CD14-positive monocyte (primary cell): ENCODE measurements at regions not wholly inside any gene's neighbourhood (a gene's known extent, or its start where the extent isn't known, plus 50 kb on each side); places are given as distances from the start of the nearest gene placed in this dataset.

Experiments used
- DNase-seq, 3 donors: peaks; one replicate each; pipeline ENCODE4 v3.0.0-alpha.2; 2011 to 2022
- H2AFZ ChIP-seq: 2 replicates; pipeline ENCODE4 v1.6.0; 2012; ENCODE audit warnings: mild to moderate bottlenecking, low read depth, low read length, inconsistent platforms; ENCODE audit not compliant: insufficient read depth, poor library complexity, severe bottlenecking
- H3K27ac ChIP-seq, 2 donors: 1 replicate in 1 of 2; 2 replicates in 1 of 2; pipeline ENCODE4 v1.5.1; 2012 to 2013; ENCODE audit warnings: low read length in 2 of 2, control low read depth in 1 of 2, inconsistent platforms in 1 of 2, low read depth in 1 of 2, mild to moderate bottlenecking in 1 of 2
- H3K27me3 ChIP-seq, 2 donors: one replicate each; pipeline versions ENCODE4 v1.6.0 to v1.6.1; 2011 to 2013; ENCODE audit warnings: low read length in 2 of 2; ENCODE audit not compliant: control insufficient read depth in 2 of 2, insufficient read depth in 2 of 2
- H3K36me3 ChIP-seq, 2 donors: replicated peaks in 1 of 2; 1 replicate in 1 of 2; 2 replicates in 1 of 2; pipeline versions ENCODE4 v1.5.1 to v1.6.1; 2012 to 2013; ENCODE audit warnings: low read length in 2 of 2, control low read depth in 1 of 2, inconsistent platforms in 1 of 2, mild to moderate bottlenecking in 1 of 2; ENCODE audit not compliant: insufficient read depth in 2 of 2, control insufficient read depth in 1 of 2
- H3K4me1 ChIP-seq, 2 donors: 1 replicate in 1 of 2; 2 replicates in 1 of 2; pipeline versions ENCODE4 v1.5.1 to v1.6.1; 2012 to 2013; ENCODE audit warnings: low read length in 2 of 2, control low read depth in 1 of 2, inconsistent platforms in 1 of 2, mild to moderate bottlenecking in 1 of 2, moderate library complexity in 1 of 2; ENCODE audit not compliant: insufficient read depth in 2 of 2, control insufficient read depth in 1 of 2
- H3K4me2 ChIP-seq: replicated peaks from 2 replicates; pipeline ENCODE3; 2012; ENCODE audit warnings: low read length, moderate library complexity, mild to moderate bottlenecking; ENCODE audit not compliant: poor library complexity, severe bottlenecking; ENCODE audit errors: extremely low read depth
- H3K4me3 ChIP-seq, 3 experiments: fragments of 200-600 bp in 1 of 3; sonication (generic) in 1 of 3; replicated peaks in 1 of 3; 1 replicate in 2 of 3; 2 replicates in 1 of 3; pipeline ENCODE4 v1.5.1; 2011 to 2013; ENCODE audit warnings: low read length in 3 of 3, mild to moderate bottlenecking in 3 of 3, control low read depth in 2 of 3, low read depth in 2 of 3, inconsistent platforms in 1 of 3, moderate library complexity in 1 of 3
- H3K79me2 ChIP-seq: 2 replicates; pipeline ENCODE4 v1.6.0; 2012; ENCODE audit warnings: mild to moderate bottlenecking, control low read depth, inconsistent platforms, low read length, moderate library complexity; ENCODE audit not compliant: insufficient read depth
- H3K9ac ChIP-seq: 2 replicates; pipeline ENCODE4 v1.6.0; 2017; ENCODE audit warnings: low read length, mild to moderate bottlenecking; ENCODE audit not compliant: insufficient read depth, poor library complexity, severe bottlenecking
- H3K9me3 ChIP-seq, 2 donors: replicated peaks in 1 of 2; 1 replicate in 1 of 2; 2 replicates in 1 of 2; pipeline versions ENCODE4 v1.5.1 to v1.6.1; 2012 to 2013; ENCODE audit warnings: low read length in 2 of 2, control low read depth in 1 of 2; ENCODE audit not compliant: control insufficient read depth in 1 of 2, insufficient read depth in 1 of 2
- H4K20me1 ChIP-seq: 2 replicates; pipeline ENCODE4 v1.6.0; 2012; ENCODE audit warnings: mild to moderate bottlenecking, low read length, control low read depth, moderate library complexity; ENCODE audit not compliant: insufficient read depth
- H3K27ac Mint-ChIP-seq, 7 donors: one replicate each; pipeline ENCODE4 v1.8.0; 2020; ENCODE audit warnings: mild to moderate bottlenecking in 7 of 7, mixed read lengths in 7 of 7, moderate library complexity in 6 of 7, inconsistent platforms in 2 of 7
- H3K27me3 Mint-ChIP-seq, 3 donors: one replicate each; pipeline ENCODE4 v1.8.0; 2021 to 2022; ENCODE audit warnings: low read depth in 3 of 3, mild to moderate bottlenecking in 3 of 3, mixed read lengths in 3 of 3, moderate library complexity in 3 of 3, inconsistent platforms in 1 of 3
- H3K36me3 Mint-ChIP-seq, 2 donors: one replicate each; pipeline ENCODE4 v1.8.0; 2020; ENCODE audit warnings: mixed read lengths in 2 of 2, inconsistent platforms in 1 of 2, mild to moderate bottlenecking in 1 of 2
- H3K4me1 Mint-ChIP-seq: one replicate; pipeline ENCODE4 v1.8.0; 2020; ENCODE audit warnings: mild to moderate bottlenecking, mixed read lengths
- H3K4me3 Mint-ChIP-seq, 2 donors: one replicate each; pipeline ENCODE4 v1.8.0; 2020; ENCODE audit warnings: mild to moderate bottlenecking in 2 of 2, mixed read lengths in 2 of 2, moderate library complexity in 1 of 2
- H3K9me3 Mint-ChIP-seq, 7 donors: one replicate each; pipeline ENCODE4 v1.8.0; 2020 to 2022; ENCODE audit warnings: mixed read lengths in 7 of 7, mild to moderate bottlenecking in 6 of 7, moderate library complexity in 6 of 7, inconsistent platforms in 2 of 7
- WGBS: methylation state at CpG from one replicate; pipeline ENCODE4 v1.1.5; 2013; ENCODE audit warnings: missing lambda C conversion rate; ENCODE audit not compliant: insufficient coverage; 5-methylcytosine and 5-hydroxymethylcytosine counted together
- intact Hi-C, 2 donors: fragments of 100-400 bp; cut with micrococcal nuclease; formaldehyde crosslinking; loops; one replicate each; pipeline versions ENCODE4 v1.15.0 to v1.15.1; 2023
- TF ChIP-seq, protein P1 (sequence below): fragments of 200-600 bp; IDR thresholded peaks from one replicate; pipeline ENCODE4 v1.8.0; 2022; ENCODE audit warnings: antibody characterized with exemption, mild to moderate bottlenecking

DNA sequence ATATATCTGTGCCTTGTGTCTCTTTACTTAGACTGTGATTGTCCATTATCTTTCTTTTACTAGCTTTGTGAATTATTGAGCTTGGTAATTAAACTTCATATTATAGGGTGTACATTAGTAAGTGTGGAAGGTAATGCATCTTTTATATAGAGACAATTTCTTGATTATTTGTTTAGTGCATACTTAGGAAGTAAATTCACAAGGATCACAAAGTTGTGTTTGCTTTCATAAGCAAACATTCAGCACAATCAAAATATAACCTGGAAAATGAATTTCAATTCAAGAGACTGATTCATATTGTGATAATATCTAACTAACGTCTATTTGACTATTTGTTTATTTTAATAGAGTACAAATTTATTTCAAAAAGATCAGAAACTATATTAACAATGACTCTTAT, 749.9 kb upstream of the NUDT12 start:
- H3K4me3 Mint-ChIP-seq: no peak overlapping the region
- Histone ChIP-seq H3K79me2 (no peaks in the 10 kb centered on the region), H3K4me1 (no peaks in the 10 kb centered on the region), H3K27me3 (no peaks in the 10 kb centered on the region), H2AFZ (no peak overlapping the region), H3K4me3 (no peak overlapping the region), H4K20me1 (no peaks in the 10 kb centered on the region), H3K27ac (no peak overlapping the region), H3K4me2 (no peak overlapping the region), H3K36me3 (no peaks in the 10 kb centered on the region), H3K9ac (no peak overlapping the region), H3K9me3 (peaks cover 0 to 6% of the 10 kb centered on the region in 2 donors)
- TF ChIP-seq, protein P1, sequence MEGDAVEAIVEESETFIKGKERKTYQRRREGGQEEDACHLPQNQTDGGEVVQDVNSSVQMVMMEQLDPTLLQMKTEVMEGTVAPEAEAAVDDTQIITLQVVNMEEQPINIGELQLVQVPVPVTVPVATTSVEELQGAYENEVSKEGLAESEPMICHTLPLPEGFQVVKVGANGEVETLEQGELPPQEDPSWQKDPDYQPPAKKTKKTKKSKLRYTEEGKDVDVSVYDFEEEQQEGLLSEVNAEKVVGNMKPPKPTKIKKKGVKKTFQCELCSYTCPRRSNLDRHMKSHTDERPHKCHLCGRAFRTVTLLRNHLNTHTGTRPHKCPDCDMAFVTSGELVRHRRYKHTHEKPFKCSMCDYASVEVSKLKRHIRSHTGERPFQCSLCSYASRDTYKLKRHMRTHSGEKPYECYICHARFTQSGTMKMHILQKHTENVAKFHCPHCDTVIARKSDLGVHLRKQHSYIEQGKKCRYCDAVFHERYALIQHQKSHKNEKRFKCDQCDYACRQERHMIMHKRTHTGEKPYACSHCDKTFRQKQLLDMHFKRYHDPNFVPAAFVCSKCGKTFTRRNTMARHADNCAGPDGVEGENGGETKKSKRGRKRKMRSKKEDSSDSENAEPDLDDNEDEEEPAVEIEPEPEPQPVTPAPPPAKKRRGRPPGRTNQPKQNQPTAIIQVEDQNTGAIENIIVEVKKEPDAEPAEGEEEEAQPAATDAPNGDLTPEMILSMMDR: no peak
- H3K9me3 Mint-ChIP-seq: peaks cover 3 to 8% (median 6%) of the 10 kb centered on the region in 7 donors
- no peak for DNase-seq
- H3K4me1 Mint-ChIP-seq: no peaks in the 10 kb centered on the region
- H3K27ac Mint-ChIP-seq: no peak overlapping the region
- no CpG with 5 or more reads among the region's 1 CpG for WGBS
- no peaks in the 10 kb centered on the region for H3K36me3 Mint-ChIP-seq
- H3K27me3 Mint-ChIP-seq: no peaks in the 10 kb centered on the region
- intact Hi-C loops: no loop called here

DNA sequence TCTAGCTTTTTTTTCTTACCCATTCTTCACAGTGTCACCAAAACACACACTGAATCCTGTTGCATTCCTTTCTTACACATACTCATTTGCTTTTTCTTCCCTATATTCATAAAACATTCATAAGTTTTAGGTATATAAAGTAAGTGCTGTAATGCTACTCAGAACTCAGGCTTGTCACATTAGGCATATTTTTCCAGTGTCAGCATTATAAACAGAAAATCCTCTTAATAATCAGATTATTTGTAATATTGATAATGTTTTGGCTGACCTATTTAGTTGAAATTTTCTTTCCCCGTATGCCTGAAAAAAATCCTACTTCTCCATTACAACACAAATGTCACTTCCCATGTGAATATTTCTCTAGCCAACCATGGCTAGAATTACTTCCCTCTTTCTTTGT, 743.0 kb upstream of the NUDT12 start:
- H3K27me3 ChIP-seq: no peaks in the 10 kb centered on the region
- no peaks in the 10 kb centered on the region for H3K36me3 ChIP-seq
- Mint-ChIP-seq H3K4me1 (no peaks in the 10 kb centered on the region), H3K4me3 (no peak overlapping the region), H3K27ac (no peak overlapping the region), H3K27me3 (no peaks in the 10 kb centered on the region), H3K36me3 (no peaks in the 10 kb centered on the region), H3K9me3 (peaks cover 0 to 3% (median 0%) of the 10 kb centered on the region in 7 donors)
- no peak overlapping the region for H3K4me3 ChIP-seq
- no peaks in the 10 kb centered on the region for H3K79me2 ChIP-seq
- no peak overlapping the region for H2AFZ ChIP-seq
- no peak overlapping the region for H3K9ac ChIP-seq
- TF ChIP-seq, protein P1: no peak
- intact Hi-C loops: no loop called here
- H3K4me1 ChIP-seq: no peaks in the 10 kb centered on the region
- WGBS: no CpG with 5 or more reads among the region's 1 CpG
- no peaks in the 10 kb centered on the region for H3K9me3 ChIP-seq
- H4K20me1 ChIP-seq: no peaks in the 10 kb centered on the region
- H3K27ac ChIP-seq: no peak overlapping the region
- H3K4me2 ChIP-seq: no peak overlapping the region
- DNase-seq: no peak
